CD1c-positive myeloid dendritic cell (primary cell): ENCODE measurements at regions not wholly inside any gene's neighbourhood (a gene's known extent, or its start where the extent isn't known, plus 50 kb on each side); places are given as distances from the start of the nearest gene placed in this dataset.
A peak's percentile ranks its signal among the peaks of the same experiment; 100 is the strongest.
"Not testable (repeated sequence)": the region's sequence is repeated elsewhere in the genome, so short reads cannot be mapped to it uniquely, and the experiment has no call there.

Source experiments
- DNase-seq: peaks from one replicate; pipeline ENCODE4 v3.0.0-alpha.2; 2016; ENCODE audit errors: extremely low spot score

- no peak for DNase-seq
These were observed 194.0 kb upstream of the LMCD1 start for GRCh38 chr3:8307545-8308110.

DNA sequence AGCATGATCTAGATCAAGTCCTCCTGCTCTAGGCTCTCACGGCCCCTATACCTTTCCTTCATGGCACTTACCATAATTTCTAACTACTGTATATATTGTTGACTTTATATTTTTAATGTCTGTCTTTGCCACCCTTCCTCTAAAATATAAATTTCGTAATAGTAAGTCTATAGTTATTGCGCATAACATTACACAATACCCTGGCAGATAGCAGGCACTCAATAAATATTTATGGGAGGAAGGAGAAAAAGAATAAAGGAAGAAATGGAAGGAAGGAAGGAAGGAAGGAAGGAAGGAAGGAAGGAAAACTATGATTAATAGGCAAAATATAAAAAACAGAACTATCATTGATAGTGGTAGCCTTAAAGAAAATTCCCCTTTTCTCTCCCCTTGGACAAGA is 190.3 kb upstream of the LMCD1 start:
- DNase-seq, result no peak

DNA sequence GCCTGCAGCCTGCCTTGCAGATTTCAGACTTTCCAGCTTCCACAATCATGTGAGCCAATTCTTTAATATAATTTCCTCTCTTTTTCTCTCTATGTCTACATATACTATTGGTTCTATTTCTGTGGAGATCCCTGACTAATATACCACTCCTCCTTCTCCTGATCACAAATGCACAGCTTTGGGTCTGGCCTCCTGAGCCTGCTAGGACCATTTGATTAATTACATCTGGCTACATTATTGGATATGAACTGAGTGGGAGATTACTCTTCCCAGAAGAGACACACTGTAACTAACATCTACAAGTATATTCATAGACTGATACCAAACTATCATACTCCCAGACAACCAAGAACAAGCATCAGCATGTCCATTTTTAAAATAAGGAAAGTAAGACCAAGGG is 188.9 kb upstream of the LMCD1 start:
- no peak for DNase-seq

DNA sequence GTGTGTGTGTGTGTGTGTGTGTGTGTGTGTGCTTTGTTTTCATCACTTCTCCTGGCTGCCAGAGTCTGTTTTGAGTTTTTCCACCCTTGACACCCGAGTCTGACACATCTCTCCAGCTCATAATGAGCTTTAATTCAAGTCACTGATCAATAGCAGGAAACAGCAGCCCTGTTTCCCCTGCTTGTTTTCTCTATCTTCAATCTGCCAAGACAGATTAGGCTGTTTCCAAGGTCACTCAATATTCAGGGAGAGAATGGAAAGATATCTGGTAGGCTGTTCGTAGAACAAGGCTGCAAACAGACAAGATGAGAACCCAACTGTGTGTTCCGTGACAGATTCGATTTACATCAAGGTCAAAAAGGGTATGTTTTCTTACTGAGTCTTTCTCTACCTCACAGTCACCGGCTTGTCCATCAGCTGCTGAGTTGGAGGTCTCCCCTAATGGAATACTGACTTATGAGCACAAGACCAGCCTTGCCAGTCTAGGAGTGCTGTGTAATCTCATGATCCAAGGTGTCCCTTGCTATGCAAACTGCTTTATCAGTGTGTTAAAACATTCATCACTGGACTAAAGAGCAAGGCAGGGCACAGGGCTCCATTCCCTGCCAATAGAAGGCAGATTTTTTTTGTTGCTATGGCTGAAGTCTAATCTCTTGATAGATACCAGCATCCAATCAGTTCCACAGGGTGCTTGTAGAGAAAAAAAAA is 187.9 kb upstream of the LMCD1 start:
- DNase-seq, result no peak

DNA sequence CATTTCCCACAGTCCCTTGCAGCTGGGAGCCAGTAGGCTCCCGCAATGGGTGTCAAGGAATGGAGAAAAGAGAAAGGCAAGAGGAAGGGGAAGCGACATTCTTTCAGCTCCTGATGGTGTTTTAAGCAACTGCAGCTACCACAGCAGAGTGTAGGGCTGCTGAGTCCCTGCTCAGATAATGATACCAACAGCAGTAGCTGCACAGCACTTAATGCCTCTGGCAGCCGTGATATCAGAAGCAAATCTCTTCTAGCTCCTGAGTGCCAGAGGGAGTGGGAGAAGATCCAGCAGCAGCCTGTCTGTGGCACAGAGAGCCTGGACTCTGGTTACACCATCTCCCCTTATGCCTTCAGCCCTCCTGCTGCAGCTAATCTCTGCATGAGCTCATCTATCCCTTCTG is 186.1 kb upstream of the LMCD1 start:
- not testable (repeated sequence) for DNase-seq

DNA sequence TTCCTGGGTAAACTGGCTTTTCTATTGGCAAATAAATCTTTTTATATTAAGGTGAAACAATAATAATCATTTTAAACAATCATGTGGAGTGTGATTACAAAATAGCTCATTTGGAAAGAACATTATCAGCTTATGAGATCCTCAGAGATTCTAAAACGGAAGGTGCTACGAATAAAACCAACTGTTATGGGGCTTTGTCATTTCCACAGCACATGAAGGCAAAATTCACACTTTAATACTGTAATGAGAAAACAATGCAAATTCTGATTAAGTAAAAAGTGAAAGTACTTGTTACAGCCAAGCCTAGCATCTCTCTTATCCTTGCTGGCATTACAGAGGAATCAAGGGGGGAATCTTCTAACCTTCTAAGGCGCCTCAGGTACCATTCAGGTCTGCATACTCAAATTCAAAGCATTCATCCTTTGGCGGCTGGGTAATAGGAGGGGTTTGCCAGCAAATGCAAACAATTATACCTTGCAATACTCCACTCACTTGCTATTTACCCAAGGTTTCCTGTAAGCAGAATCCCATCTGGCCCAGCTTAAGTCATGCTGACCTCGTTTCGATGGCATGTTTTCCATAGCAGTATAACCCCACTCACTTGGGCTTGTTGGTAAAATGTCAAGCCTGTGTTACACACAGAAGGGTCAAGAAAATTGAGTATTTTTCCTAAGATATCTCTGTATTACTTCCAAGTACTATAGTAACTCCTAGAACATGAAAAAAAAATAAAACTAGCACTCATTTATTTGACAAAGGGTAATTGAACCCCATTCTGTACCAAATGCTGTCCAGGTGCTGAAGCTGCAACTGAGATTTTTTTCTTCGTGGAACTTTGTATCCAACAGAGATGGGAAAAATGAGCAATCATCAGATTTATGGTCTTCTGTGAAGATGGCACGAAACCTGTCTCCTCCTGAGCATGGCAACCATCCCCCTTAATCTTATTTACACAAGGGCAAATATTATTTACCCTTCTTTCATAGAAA is 183.7 kb upstream of the LMCD1 start:
- no peak for DNase-seq

DNA sequence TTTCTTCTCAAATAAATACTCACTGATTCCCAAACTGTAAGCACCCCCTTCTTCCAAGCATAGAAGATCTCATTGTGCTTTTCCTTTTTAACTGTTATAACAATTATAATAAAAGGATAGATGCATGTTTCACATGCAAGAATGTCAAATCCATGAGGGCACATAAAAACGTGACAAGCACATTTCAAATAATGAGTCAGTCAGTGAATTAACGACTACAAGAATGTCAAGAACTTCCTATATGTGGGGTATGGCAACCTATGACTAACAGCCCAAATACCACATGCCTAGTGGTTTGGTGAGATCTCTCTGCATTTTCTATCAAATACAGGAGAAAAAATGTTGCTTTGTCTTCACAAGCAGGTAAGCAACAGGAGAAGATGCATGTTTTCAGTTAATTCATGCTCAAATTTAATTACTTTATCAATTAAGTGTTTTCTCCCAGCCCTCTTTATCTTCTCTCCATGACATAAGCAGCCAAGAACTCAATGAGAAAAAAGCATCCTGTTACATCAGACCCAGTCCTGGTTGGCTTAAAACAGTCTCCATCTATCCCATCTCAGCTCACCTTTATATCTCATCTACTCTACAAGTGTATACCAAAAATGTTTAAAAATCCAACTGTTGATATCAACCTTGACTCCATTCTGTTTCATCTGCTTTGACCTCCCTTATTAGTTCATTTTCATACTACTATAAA is 181.5 kb upstream of the LMCD1 start:
- no peak for DNase-seq

GRCh38 chr3:8320711-8321458 is 180.7 kb upstream of the LMCD1 start:
- no peak for DNase-seq

GRCh38 chr3:8324747-8325146 is 176.9 kb upstream of the LMCD1 start:
- peak; percentile 26 for DNase-seq

DNA sequence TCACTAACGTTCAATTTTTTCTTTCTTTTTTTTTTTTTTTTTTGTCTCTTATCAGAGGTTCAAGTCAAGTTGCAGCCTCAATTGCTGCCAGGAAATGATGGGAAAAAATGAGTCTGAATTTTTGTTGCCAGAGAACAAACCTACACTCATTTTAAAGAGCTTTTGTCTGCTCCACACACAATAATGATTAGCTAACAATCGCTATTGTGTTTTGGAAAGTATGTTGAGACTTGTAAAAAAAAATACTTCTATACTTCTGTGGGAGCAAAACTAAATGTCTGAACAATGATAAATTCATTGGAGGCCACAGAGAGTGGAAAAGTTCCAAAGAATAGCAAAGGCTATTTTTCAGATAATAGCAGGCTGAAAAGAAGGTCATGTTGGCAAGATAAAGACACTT is 176.3 kb upstream of the LMCD1 start:
- no peak for DNase-seq

GRCh38 chr3:8325833-8326232 is 175.8 kb upstream of the LMCD1 start:
- not testable (repeated sequence) for DNase-seq

GRCh38 chr3:8327739-8328138 is 173.9 kb upstream of the LMCD1 start:
- DNase-seq, result no peak

DNA sequence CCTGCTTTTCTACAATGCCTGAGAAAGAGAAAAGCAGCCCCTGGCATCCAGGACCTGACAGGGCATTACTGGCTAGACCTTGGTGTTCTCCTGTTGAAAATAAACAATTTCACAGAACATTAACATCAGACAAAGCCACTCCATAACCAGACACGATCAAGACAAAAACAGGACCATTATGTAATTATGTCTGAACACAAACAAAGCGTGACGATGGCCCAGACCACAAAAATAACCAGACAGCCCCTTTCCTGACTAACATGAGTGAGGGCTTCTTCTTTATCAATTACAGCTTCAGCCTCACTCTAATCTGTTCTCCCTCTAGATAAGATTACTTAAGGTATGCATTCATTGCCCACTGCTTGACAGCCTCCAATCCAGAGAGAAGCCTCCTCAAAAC is 172.7 kb upstream of the LMCD1 start:
- DNase-seq, result no peak

DNA sequence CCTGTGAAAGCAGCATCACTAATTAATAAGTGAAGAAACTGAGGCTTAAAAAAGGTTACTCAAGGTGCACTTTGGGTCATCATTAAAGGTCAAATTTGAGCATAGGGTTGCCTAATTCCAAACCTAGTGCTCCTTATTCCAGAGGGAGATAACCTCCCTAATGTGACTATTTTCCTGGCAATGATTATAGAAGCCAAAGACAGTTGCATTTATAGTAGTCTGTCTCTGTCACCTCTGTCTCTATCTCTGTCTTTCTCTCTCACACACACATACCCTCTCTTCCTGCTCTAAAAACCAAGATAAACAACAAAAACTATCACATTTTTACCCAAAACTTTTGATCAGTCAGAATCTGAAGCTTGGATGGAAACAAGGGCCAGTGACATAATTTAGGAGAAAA is 172.0 kb upstream of the LMCD1 start:
- DNase-seq, result no peak

- no peak for DNase-seq
These were observed 165.2 kb upstream of the LMCD1 start for GRCh38 chr3:8336456-8336855.

DNA sequence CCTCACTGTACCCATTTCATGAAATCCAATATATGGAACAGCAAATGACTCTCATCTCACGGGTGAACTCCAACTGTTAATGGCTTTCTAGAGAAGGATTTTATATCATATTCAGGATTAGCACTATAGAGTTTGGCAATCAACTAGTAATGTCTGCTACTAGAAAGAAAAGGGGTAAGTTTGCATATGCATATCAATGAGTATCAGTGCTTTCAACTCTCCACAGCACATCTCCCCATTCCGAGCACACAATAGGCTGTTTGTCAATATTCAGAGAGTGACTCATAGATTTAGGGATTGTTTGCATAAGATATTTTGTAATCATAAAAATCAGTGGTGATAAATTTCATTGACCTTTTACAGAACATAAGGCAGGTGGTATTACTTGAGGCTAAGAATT is 163.2 kb upstream of the LMCD1 start:
- DNase-seq, result no peak

- no peak for DNase-seq
These were observed 159.8 kb upstream of the LMCD1 start for GRCh38 chr3:8341821-8342247.

DNA sequence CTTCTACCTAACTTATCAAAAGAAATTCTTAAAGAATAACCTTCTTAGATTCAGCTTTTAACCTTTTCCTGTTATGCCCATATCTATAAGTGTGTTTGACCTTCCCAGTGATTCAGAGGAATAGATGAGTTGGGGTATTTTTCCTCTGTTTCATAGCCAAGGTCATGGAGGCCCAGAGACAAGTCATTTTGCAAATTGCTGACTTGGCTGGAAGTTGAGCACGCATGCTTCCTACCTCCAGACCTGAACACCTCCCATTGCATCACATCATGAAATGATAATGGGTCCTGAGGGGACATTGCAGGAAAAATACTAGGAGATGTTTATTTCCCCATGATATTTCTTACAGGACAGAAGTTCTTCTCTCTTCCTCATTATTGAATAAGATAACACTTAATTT is 158.6 kb upstream of the LMCD1 start:
- DNase-seq, result no peak

DNA sequence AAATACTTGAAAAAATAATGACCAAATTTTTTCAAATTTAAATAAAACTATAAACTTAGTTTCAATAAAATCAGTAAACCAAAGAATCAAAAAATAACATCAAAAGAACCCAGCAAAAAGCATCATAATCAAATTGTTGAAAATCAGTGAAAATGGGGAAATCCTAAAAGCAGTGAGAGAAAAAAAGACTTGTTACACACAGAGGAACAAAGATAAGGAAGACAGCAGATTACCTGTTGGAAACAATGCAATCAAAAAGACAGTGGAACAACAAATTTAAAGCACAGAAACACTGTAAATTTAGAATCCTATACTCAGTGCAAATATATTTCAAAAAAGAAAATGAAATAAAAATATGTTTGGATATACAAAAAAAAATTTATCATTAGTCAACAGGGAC is 156.2 kb upstream of the LMCD1 start:
- no peak for DNase-seq

DNA sequence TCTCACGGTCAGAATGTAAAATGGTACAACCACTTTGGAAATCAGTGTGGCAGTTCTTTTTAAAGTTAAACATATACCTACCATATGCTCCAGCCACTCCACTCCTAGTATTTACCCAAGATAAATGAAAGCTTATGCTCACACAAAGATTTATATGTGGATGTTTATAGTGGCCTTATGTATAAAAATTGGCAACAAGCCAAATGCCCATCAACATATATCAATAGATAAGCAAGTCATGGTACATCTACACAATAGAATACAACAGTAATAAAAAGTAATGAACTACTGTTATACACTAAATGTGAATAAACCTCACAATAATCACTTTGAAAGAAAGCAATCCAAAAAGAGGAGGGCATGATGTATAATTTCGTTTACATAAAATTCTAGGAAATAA is 153.5 kb upstream of the LMCD1 start:
- no peak for DNase-seq

- DNase-seq, result no peak
These were observed 149.1 kb upstream of the LMCD1 start for GRCh38 chr3:8352475-8352874.
